HG02798 (cell line): ENCODE measurements at regions not wholly inside any gene's neighbourhood (a gene's known extent, or its start where the extent isn't known, plus 50 kb on each side); places are given as distances from the start of the nearest gene placed in this dataset.
"Not testable (repeated sequence)": the region's sequence is repeated elsewhere in the genome, so short reads cannot be mapped to it uniquely, and the experiment has no call there.

ENCODE experiments used
- ATAC-seq: cut with Tn5 transposase; IDR thresholded peaks from one replicate; pipeline ENCODE4 v1.9.1; 2021; ENCODE audit warnings: mild to moderate bottlenecking; ENCODE audit not compliant: unreplicated experiment, poor library complexity

GRCh38 chr10:71099731-71100361 is 112.5 kb upstream of the UNC5B start:
- no peak for ATAC-seq

DNA sequence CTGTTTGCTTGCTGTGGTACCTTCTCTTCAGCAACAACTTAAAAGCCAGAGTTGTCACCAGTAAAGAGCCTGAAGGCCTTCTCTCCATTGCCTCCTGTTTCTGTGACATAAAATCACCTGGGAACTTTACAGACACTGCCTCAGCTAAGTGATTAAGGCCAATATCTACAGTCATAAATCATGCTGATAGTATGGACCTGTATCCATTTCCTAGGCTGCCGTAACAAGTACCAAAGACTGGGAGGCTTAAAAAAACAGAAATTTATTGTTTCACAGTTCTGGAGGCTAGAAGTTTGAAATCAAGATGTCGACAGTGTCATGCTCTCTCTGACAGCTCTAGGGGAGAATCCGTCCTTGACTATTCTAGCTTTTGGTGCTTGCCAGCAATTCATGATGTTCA is 108.4 kb upstream of the UNC5B start:
- ATAC-seq, result no peak

DNA sequence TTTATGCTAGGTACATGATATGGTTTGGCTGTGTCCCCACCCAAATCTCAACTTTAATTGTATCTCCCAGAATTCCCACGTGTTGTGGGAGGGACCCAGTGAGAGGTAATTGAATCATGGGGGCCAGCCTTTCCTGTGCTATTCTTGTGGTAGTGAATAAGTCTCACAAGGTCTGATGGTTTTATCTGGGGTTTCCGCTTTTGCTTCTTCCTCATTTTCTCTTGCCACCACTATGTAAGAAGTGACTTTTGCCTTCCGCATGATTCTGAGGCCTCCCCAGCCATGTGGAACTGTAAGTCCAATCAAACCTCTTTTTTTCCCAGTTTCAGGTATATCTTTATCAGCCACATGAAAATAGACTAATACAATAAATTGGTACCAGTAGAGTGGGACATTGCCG is 106.2 kb upstream of the UNC5B start:
- not testable (repeated sequence) for ATAC-seq

GRCh38 chr10:71107117-71107516 is 105.3 kb upstream of the UNC5B start:
- ATAC-seq, result not testable (repeated sequence)

DNA sequence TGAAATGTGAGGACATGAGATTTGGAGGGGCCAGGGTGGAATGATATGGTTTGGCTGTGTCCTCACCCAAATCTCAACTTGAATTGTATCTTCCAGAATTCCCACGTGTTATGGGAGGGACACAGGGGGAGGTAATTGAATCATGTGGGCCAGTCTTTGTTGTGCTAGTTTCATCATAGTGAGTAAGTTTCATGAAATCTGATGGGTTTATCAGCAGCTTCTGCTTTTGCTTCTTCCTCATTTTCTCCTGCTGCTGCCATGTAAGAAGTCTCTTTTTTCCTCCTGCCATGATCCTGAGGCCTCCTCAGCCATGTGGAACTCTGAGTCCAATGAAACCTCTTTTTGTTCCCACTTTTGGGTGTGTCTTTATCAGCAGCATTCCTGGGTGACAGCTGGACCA is 104.3 kb upstream of the UNC5B start:
- ATAC-seq, result not testable (repeated sequence)

- no peak for ATAC-seq
Measured at GRCh38 chr10:71112138-71112785, 100.1 kb upstream of the UNC5B start.

- no peak for ATAC-seq
Measured at GRCh38 chr10:71116426-71116825, 95.9 kb upstream of the UNC5B start.

- not testable (repeated sequence) for ATAC-seq
Measured at GRCh38 chr10:71117589-71117988, 94.8 kb upstream of the UNC5B start.

GRCh38 chr10:71123023-71123422 is 89.3 kb upstream of the UNC5B start:
- ATAC-seq, result no peak

- no peak for ATAC-seq
Measured at GRCh38 chr10:71124921-71125748, 87.2 kb upstream of the UNC5B start.

GRCh38 chr10:71125749-71126107 is 86.6 kb upstream of the UNC5B start:
- ATAC-seq, result no peak

DNA sequence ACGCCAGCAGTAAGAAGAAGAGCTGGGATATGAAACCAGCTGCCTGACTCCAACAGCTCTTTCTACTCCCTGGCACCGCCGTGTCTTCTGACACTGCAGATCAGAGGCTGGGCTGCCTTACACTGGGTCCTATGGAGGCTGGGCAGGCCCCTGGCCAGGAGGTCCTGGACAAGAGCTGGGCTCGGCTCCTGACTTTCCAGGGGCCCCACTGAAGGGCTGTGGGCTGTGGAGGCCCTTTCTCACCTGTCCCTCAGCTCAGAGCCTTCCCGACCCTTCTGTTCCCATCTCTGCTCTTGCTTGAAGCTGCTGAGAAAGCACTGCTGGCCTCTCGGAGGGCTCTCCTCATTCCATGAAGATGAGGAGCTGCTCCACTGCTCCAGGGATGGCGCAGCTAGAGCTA is 85.9 kb upstream of the UNC5B start:
- no peak for ATAC-seq

GRCh38 chr10:71127104-71127503 is 85.3 kb upstream of the UNC5B start:
- no peak for ATAC-seq

GRCh38 chr10:71127773-71128172 is 84.6 kb upstream of the UNC5B start:
- no peak for ATAC-seq

DNA sequence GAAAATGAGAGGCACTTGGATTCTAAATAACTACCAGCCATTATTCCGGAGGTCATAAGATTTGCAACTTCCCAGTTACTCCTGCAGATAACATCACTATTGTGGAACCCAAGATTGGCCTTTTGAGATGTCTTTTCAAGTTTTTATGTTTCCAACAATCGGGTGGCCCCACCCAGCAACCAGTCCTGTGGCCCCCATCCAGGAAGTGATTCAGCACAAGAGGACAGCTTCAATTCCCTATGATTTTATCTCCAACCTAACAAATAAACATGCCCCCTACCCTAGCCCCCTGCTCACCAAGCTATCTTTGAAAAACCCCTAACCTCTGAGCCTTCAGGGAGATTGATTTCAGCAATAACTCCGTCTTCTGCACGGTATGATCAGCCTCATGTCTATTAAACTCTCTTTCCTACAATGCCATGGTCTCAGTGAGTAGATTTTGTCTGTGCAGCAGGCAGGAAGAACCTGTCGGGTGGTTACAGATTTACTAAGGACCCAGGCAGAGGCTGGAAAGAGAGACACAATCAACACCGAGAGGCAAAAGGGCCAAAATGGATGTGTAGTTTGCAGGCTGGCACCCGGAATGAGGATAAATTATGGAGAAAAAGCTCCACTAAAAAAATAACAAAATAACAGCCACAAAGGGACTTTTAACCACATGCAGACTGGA is 83.9 kb upstream of the UNC5B start:
- ATAC-seq, result no peak

DNA sequence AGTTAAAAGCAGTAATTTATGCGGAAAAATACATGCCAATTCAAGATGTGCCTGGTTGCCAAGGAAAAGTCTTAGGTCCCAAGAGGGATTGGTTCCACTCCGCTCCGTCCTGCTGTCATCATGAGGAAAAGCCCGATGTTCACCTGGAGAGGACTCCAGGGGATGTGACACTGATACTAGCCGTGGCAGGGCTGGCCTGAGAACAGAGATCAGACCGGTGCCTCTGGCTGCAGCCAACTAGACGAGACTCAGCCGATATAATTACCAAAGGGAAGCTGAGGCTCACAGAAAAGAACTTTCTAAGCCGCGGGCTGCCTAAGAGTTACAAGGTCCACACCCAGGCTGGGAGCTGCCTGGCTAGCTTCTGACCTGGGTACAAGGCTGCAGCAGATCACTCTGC is 81.3 kb upstream of the UNC5B start:
- no peak for ATAC-seq

DNA sequence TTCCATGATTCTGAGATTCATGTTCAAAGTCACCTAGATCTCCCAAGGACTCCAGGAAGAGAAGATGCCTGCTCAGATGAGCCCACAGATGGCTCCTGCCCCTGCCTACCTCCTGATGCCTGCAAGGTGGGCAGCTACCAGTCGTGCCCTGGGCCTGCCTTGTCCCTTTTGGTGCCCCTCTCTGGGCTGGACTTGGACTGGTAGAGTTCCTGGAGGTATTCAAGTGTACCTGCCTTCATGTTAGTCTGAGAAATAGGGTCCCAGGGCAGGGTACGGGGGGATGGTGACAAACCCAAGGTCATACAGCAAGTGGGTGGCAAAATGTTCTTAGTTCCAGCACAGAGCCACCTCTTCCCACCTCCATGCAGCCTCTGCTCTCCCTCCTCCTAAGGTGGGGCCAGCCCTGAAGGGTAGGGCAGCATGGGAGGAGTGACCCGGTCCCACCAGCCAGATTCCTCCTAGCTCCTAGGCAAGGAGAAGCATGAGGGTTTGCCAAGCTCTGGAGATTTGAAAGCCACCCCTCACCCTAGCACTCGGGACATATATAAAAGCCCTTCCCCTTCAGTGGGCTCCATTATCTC is 80.8 kb upstream of the UNC5B start:
- no peak for ATAC-seq

DNA sequence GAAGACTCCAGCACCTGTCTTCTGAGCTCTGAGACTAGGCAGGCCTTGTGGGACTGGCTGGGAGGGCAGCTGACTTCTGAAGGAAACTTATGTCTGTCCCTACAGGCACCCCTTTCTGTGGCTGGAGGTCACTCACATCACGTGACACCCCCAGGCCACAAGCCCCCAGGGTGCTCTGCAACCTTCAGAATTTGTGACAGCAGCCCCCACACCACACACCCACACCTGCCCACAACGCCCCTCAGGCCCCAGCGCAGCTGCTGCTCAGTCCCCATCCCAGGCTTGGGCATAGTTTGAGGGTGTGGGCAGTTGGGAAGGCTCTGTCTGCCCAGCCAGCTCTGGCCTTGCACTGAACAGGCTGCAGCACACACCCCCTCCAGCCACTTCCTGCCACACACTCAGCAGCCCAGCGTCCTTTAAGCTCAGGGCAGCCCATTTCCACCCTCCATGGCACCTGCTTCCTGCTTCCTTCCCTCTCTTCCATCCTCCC is 80.0 kb upstream of the UNC5B start:
- ATAC-seq, result no peak

- no peak for ATAC-seq
Measured at GRCh38 chr10:71133710-71134686, 78.4 kb upstream of the UNC5B start.
